Tibial nerve (tissue), 4 donors: ENCODE measurements at regions not wholly inside any gene's neighbourhood (a gene's known extent, or its start where the extent isn't known, plus 50 kb on each side); places are given as distances from the start of the nearest gene placed in this dataset.

Source experiments
- EP300 ChIP-seq, 2 donors: sonication (generic); formaldehyde crosslinking; IDR thresholded peaks; one replicate each; pipeline ENCODE4 v1.6.1; 2017; ENCODE audit warnings: antibody characterized with exemption in 2 of 2, mild to moderate bottlenecking in 1 of 2
- POLR2A ChIP-seq, 2 donors: fragments of 450-650 bp; IDR thresholded peaks; one replicate each; pipeline ENCODE4 v1.6.1; 2017; ENCODE audit warnings: antibody characterized with exemption in 2 of 2, mild to moderate bottlenecking in 2 of 2, moderate library complexity in 2 of 2
- TF ChIP-seq, protein P1 (sequence below), 5 experiments: fragments of 200-600 bp in 3 of 5; fragments of 450-650 bp in 2 of 5; sonication (generic) in 3 of 5; IDR thresholded peaks; one replicate each; pipeline ENCODE4 v1.5.1; 2016 to 2019; ENCODE audit warnings: antibody characterized with exemption in 5 of 5, mild to moderate bottlenecking in 3 of 5, moderate library complexity in 2 of 5

DNA sequence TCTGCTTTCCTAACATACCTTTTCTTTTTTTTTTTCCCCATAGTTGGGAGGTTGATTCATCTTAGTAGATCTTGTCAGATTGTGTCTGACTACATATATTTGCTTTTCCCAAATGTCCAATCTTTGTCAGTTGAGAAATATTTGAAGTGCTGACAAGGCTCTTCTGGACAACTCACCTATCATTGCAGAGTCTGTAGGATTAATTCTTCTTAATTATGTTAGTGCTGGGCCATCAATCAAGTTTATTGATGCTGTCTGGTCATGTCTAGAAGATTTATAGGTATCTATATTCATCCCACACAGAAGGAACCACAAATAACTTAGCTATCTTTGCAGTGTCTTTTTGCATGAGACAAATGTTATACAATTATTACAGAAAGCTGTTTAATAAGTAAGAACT lies 310.6 kb downstream of the ACTR3B start:
- TF ChIP-seq, protein P1, sequence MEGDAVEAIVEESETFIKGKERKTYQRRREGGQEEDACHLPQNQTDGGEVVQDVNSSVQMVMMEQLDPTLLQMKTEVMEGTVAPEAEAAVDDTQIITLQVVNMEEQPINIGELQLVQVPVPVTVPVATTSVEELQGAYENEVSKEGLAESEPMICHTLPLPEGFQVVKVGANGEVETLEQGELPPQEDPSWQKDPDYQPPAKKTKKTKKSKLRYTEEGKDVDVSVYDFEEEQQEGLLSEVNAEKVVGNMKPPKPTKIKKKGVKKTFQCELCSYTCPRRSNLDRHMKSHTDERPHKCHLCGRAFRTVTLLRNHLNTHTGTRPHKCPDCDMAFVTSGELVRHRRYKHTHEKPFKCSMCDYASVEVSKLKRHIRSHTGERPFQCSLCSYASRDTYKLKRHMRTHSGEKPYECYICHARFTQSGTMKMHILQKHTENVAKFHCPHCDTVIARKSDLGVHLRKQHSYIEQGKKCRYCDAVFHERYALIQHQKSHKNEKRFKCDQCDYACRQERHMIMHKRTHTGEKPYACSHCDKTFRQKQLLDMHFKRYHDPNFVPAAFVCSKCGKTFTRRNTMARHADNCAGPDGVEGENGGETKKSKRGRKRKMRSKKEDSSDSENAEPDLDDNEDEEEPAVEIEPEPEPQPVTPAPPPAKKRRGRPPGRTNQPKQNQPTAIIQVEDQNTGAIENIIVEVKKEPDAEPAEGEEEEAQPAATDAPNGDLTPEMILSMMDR (IDR thresholded peaks at IDR 0.05) = no peak
- TF ChIP-seq EP300 (IDR thresholded peaks at IDR 0.05) (no peak), POLR2A (IDR thresholded peaks at IDR 0.05) (no peak)
